HG02981 (cell line): ENCODE measurements at regions not wholly inside any gene's neighbourhood (a gene's known extent, or its start where the extent isn't known, plus 50 kb on each side); places are given as distances from the start of the nearest gene placed in this dataset.

ENCODE experiments used
- ATAC-seq: cut with Tn5 transposase; IDR thresholded peaks from one replicate; pipeline ENCODE4 v1.9.1; 2021; ENCODE audit warnings: mild to moderate bottlenecking, moderate library complexity; ENCODE audit not compliant: unreplicated experiment

GRCh38 chr14:24693983-24694382 lies 60.0 kb upstream of the GZMB start:
- ATAC-seq: no peak

GRCh38 chr14:24693353-24693737 lies 59.4 kb upstream of the GZMB start:
- ATAC-seq: no peak

- no peak for ATAC-seq
These were observed 58.7 kb upstream of the GZMB start for GRCh38 chr14:24692382-24693352.

GRCh38 chr14:24690492-24690891 lies 56.5 kb upstream of the GZMB start:
- ATAC-seq: no peak

- no peak for ATAC-seq
These were observed 54.2 kb upstream of the GZMB start for GRCh38 chr14:24688030-24688658.
